Daoy (cell line): ENCODE measurements at regions not wholly inside any gene's neighbourhood (a gene's known extent, or its start where the extent isn't known, plus 50 kb on each side); places are given as distances from the start of the nearest gene placed in this dataset.

Experiments used
- DNase-seq: peaks from one replicate; pipeline ENCODE4 v3.0.0-alpha.2; 2015; ENCODE audit warnings: low read depth

GRCh38 chr1:81577004-81577697 is 223.6 kb upstream of the ADGRL2 start:
- no peak for DNase-seq

- DNase-seq, result no peak
These were observed 226.3 kb upstream of the ADGRL2 start for GRCh38 chr1:81574408-81574807.

GRCh38 chr1:81573458-81573857 is 227.3 kb upstream of the ADGRL2 start:
- no peak for DNase-seq

GRCh38 chr1:81571946-81572345 is 228.8 kb upstream of the ADGRL2 start:
- DNase-seq, result no peak

GRCh38 chr1:81569761-81570160 is 231.0 kb upstream of the ADGRL2 start:
- no peak for DNase-seq

- no peak for DNase-seq
These were observed 237.1 kb upstream of the ADGRL2 start for GRCh38 chr1:81563632-81564031.

- no peak for DNase-seq
These were observed 237.8 kb upstream of the ADGRL2 start for GRCh38 chr1:81562934-81563333.

- no peak for DNase-seq
These were observed 240.1 kb upstream of the ADGRL2 start for GRCh38 chr1:81560629-81561028.

GRCh38 chr1:81559662-81560350 is 240.9 kb upstream of the ADGRL2 start:
- DNase-seq, result no peak

- no peak for DNase-seq
These were observed 242.2 kb upstream of the ADGRL2 start for GRCh38 chr1:81558291-81559076.

- no peak for DNase-seq
These were observed 243.8 kb upstream of the ADGRL2 start for GRCh38 chr1:81556968-81557367.

GRCh38 chr1:81554534-81554933 is 246.2 kb upstream of the ADGRL2 start:
- no peak for DNase-seq

GRCh38 chr1:81554108-81554507 is 246.6 kb upstream of the ADGRL2 start:
- no peak for DNase-seq

- DNase-seq, result no peak
These were observed 247.2 kb upstream of the ADGRL2 start for GRCh38 chr1:81553503-81553902.

- no peak for DNase-seq
These were observed 248.8 kb upstream of the ADGRL2 start for GRCh38 chr1:81551946-81552345.

GRCh38 chr1:81550753-81551152 is 250.0 kb upstream of the ADGRL2 start:
- peak; percentile 24 for DNase-seq

- no peak for DNase-seq
These were observed 251.1 kb upstream of the ADGRL2 start for GRCh38 chr1:81549588-81550127.

GRCh38 chr1:81548918-81549587 is 251.7 kb upstream of the ADGRL2 start:
- DNase-seq, result no peak

GRCh38 chr1:81547912-81548303 is 252.8 kb upstream of the ADGRL2 start:
- no peak for DNase-seq

GRCh38 chr1:81547261-81547911 is 253.3 kb upstream of the ADGRL2 start:
- no peak for DNase-seq

- DNase-seq, result no peak
These were observed 255.0 kb upstream of the ADGRL2 start for GRCh38 chr1:81545734-81546133.
